SK-MEL-5 (cell line): ENCODE measurements at regions not wholly inside any gene's neighbourhood (a gene's known extent, or its start where the extent isn't known, plus 50 kb on each side); places are given as distances from the start of the nearest gene placed in this dataset.
A peak's percentile ranks its signal among the peaks of the same experiment; 100 is the strongest.

ENCODE experiments used
- DNase-seq: peaks from one replicate; pipeline ENCODE4 v3.0.0-alpha.2; 2016; ENCODE audit warnings: low read depth, low spot score
- in situ Hi-C: cut with HindIII; loops from 2 replicates; pipeline ENCODE4 v1.10.0; 2016; ENCODE audit warnings: low sequenced_read_pairs, high pct_unique_total_duplicates, low pct_unique_long_range_greater_than_20kb

GRCh38 chr14:94717808-94718207, 52.1 kb downstream of the GSC start:
- peak; percentile 34 for DNase-seq
- in situ Hi-C loops, result no loop called here

- in situ Hi-C loops, result no loop called here
- DNase-seq, result no peak
Observed at GRCh38 chr14:94716976-94717375, 52.9 kb downstream of the GSC start.

GRCh38 chr14:94713115-94713514, 56.8 kb downstream of the GSC start:
- no peak for DNase-seq
- in situ Hi-C loops, result no loop called here

GRCh38 chr14:94710731-94711130, 59.2 kb downstream of the GSC start:
- no peak for DNase-seq
- in situ Hi-C loops, result no loop called here

- in situ Hi-C loops, result no loop called here
- peak; percentile 37 for DNase-seq
Observed at GRCh38 chr14:94707494-94707893, 62.4 kb downstream of the GSC start.

- in situ Hi-C loops, result no loop called here
- no peak for DNase-seq
Observed at GRCh38 chr14:94706133-94706532, 63.8 kb downstream of the GSC start.

GRCh38 chr14:94702629-94703028, 67.3 kb downstream of the GSC start:
- DNase-seq, result no peak
- in situ Hi-C loops, result no loop called here

GRCh38 chr14:94701861-94702370, 68.0 kb downstream of the GSC start:
- DNase-seq, result no peak
- in situ Hi-C loops, result no loop called here

- DNase-seq, result no peak
- in situ Hi-C loops, result no loop called here
Observed at GRCh38 chr14:94700336-94700735, 69.6 kb downstream of the GSC start.

- in situ Hi-C loops, result no loop called here
- no peak for DNase-seq
Observed at GRCh38 chr14:94699831-94700230, 70.1 kb downstream of the GSC start.

GRCh38 chr14:94697773-94698556, 71.9 kb downstream of the GSC start:
- in situ Hi-C loops, result no loop called here
- no peak for DNase-seq

GRCh38 chr14:94696518-94696917, 73.4 kb downstream of the GSC start:
- in situ Hi-C loops, result no loop called here
- DNase-seq, result no peak

GRCh38 chr14:94695231-94695630, 74.7 kb downstream of the GSC start:
- in situ Hi-C loops, result no loop called here
- DNase-seq, result no peak

- in situ Hi-C loops, result no loop called here
- DNase-seq, result no peak
Observed at GRCh38 chr14:94691660-94692034, 78.3 kb downstream of the GSC start.

- no peak for DNase-seq
- in situ Hi-C loops, result no loop called here
Observed at GRCh38 chr14:94690896-94691659, 78.8 kb downstream of the GSC start.

- no peak for DNase-seq
- in situ Hi-C loops, result no loop called here
Observed at GRCh38 chr14:94690486-94690885, 78.3 kb downstream of the SERPINA3 start.

GRCh38 chr14:94689985-94690400, 77.8 kb downstream of the SERPINA3 start:
- no peak for DNase-seq
- in situ Hi-C loops, result no loop called here

GRCh38 chr14:94689218-94689984, 77.2 kb downstream of the SERPINA3 start:
- in situ Hi-C loops, result no loop called here
- peak; percentile 64 for DNase-seq
